OCI-LY3 (cell line): ENCODE measurements at regions not wholly inside any gene's neighbourhood (a gene's known extent, or its start where the extent isn't known, plus 50 kb on each side); places are given as distances from the start of the nearest gene placed in this dataset.
"Not testable (repeated sequence)": the region's sequence is repeated elsewhere in the genome, so short reads cannot be mapped to it uniquely, and the experiment has no call there.

ENCODE experiments used
- H2AFZ ChIP-seq: fragments of 200-600, 300-600 bp; shearing (Covaris generic); 2 replicates; pipeline ENCODE4 v1.6.0; 2014; ENCODE audit warnings: antibody characterized with exemption, low read depth, low read length
- H3K27ac ChIP-seq: fragments of 200-600, 300-600 bp; sonication (generic); 2 replicates; pipeline ENCODE4 v1.5.1; 2014; ENCODE audit warnings: mild to moderate bottlenecking, low read length, moderate library complexity, mixed read lengths
- H3K27me3 ChIP-seq: fragments of 200-600, 300-600 bp; sonication (generic); 2 replicates; pipeline ENCODE4 v1.6.1; 2014; ENCODE audit warnings: low read depth, low read length, mixed read lengths
- H3K36me3 ChIP-seq: fragments of 200-600, 300-600 bp; sonication (generic); replicated peaks from 2 replicates; pipeline ENCODE3; 2014; ENCODE audit warnings: low read depth, low read length, mixed read lengths
- H3K4me1 ChIP-seq: fragments of 300-600, 200-600 bp; sonication (generic); 2 replicates; pipeline ENCODE4 v1.6.1; 2014; ENCODE audit warnings: low read length, mixed read lengths
- H3K4me2 ChIP-seq: fragments of 200-600, 300-600 bp; sonication (generic); 2 replicates; pipeline ENCODE4 v1.6.1; 2014; ENCODE audit warnings: low read length, mixed read lengths
- H3K4me3 ChIP-seq: fragments of 300-600, 200-600 bp; sonication (generic); 2 replicates; pipeline ENCODE4 v1.5.1; 2014; ENCODE audit warnings: antibody characterized with exemption, mild to moderate bottlenecking, low read length, moderate library complexity
- H3K79me2 ChIP-seq: fragments of 300-600, 200-600 bp; shearing (Covaris generic); 2 replicates; pipeline ENCODE4 v1.6.1; 2014; ENCODE audit warnings: mild to moderate bottlenecking, low read length, mixed read lengths
- H3K9ac ChIP-seq: fragments of 300-600, 200-600 bp; shearing (Covaris generic); 2 replicates; pipeline ENCODE4 v1.6.0; 2014; ENCODE audit warnings: mild to moderate bottlenecking, low read length, moderate library complexity
- H3K9me3 ChIP-seq: fragments of 200-600, 300-600 bp; shearing (Covaris generic); 2 replicates; pipeline ENCODE4 v1.6.1; 2014; ENCODE audit warnings: low read length, mixed read lengths; ENCODE audit not compliant: insufficient read depth
- H4K20me1 ChIP-seq: fragments of 200-600, 300-600 bp; sonication (generic); 2 replicates; pipeline ENCODE4 v1.6.1; 2016; ENCODE audit warnings: low read length, mixed read lengths; ENCODE audit not compliant: insufficient read depth
- CTCF ChIP-seq: fragments of 200-600, 300-600 bp; sonication (generic); IDR thresholded peaks from 2 replicates; pipeline ENCODE4 v1.5.1; 2014; ENCODE audit warnings: antibody characterized with exemption, low read length, low read depth
- EZH2phosphoT487 ChIP-seq: fragments of 200-600 bp; shearing (Covaris generic); IDR thresholded peaks from 2 replicates; pipeline ENCODE4 v1.6.1; 2018; ENCODE audit warnings: antibody characterized with exemption, mixed run types, low read depth

GRCh38 chr3:67937498-67938118, 283.2 kb upstream of the SUCLG2 start:
- TF ChIP-seq CTCF = no peak
- no peak for TF ChIP-seq EZH2phosphoT487
- Histone ChIP-seq H4K20me1 (no peaks in the 10 kb centered on the region), H3K9ac (no peak overlapping the region), H3K9me3 (no peaks in the 10 kb centered on the region), H3K4me3 (no peak overlapping the region), H3K27ac (no peak overlapping the region), H3K27me3 (no peaks in the 10 kb centered on the region), H3K36me3 (no peaks in the 10 kb centered on the region), H3K4me1 (peaks cover 6% of the 10 kb centered on the region; the same call in 1 of the 2 replicates), H3K4me2 (no peak overlapping the region), H2AFZ (no peak overlapping the region), H3K79me2 (no peaks in the 10 kb centered on the region)

GRCh38 chr3:67930394-67930793, 276.0 kb upstream of the SUCLG2 start:
- not testable (repeated sequence) for H3K36me3 ChIP-seq, H3K27me3 ChIP-seq, H3K4me2 ChIP-seq, H3K9me3 ChIP-seq, H3K79me2 ChIP-seq, H3K4me3 ChIP-seq, H3K9ac ChIP-seq, H4K20me1 ChIP-seq, H3K27ac ChIP-seq, H2AFZ ChIP-seq, H3K4me1 ChIP-seq

DNA sequence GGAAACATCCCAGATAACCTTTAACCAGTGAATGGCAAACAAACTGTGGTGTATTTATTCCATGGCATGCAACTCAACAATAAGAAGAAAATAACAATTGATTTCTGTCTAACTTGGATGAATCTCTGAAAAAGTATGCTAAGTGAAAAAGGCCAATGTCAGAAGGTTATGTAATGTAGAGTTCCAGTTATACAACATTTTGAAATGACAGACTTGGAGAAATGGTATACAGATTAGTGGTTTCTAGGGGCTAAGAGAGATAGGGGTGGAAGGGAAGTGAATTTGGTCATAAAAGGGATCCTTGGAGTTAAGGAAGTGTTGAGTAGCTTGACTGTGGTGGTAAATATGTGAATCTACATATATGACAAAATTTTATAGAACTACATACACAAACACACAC, 269.4 kb upstream of the SUCLG2 start:
- H3K9ac ChIP-seq = no peak overlapping the region
- H3K27me3 ChIP-seq = peaks cover 1% of the 10 kb centered on the region; the same call in 1 of the 2 replicates
- H3K27ac ChIP-seq = no peak overlapping the region
- no peak overlapping the region for H3K4me3 ChIP-seq
- no peaks in the 10 kb centered on the region for H3K4me1 ChIP-seq
- no peak overlapping the region for H2AFZ ChIP-seq
- no peaks in the 10 kb centered on the region for H4K20me1 ChIP-seq
- no peak overlapping the region for H3K4me2 ChIP-seq
- H3K79me2 ChIP-seq = no peaks in the 10 kb centered on the region
- H3K36me3 ChIP-seq = no peaks in the 10 kb centered on the region
- no peaks in the 10 kb centered on the region for H3K9me3 ChIP-seq
- TF ChIP-seq EZH2phosphoT487 = no peak
- no peak for TF ChIP-seq CTCF

DNA sequence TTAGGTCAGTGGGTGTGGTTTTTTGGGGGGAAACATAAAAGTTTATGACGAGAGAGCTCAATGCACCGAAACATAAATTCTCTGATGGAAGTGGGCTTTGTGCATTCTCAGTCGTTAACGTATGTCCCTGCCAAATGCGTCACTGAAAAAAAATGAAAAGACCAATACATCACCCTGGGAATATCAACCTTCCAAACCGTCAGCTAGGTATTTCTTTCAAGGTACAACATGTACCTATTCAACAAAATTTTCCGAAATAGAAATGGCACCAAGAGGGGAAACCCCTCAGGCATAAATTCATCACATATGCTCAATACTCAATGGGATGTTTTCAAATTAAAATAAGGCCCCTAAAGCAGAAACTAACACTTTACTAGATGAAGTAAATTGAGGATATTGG, 266.6 kb upstream of the SUCLG2 start:
- H3K9me3 ChIP-seq = no peaks in the 10 kb centered on the region
- H3K79me2 ChIP-seq = no peaks in the 10 kb centered on the region
- H3K9ac ChIP-seq = no peak overlapping the region
- H3K36me3 ChIP-seq = no peaks in the 10 kb centered on the region
- H3K4me2 ChIP-seq = no peak overlapping the region
- no peak overlapping the region for H3K27ac ChIP-seq
- H3K4me3 ChIP-seq = no peak overlapping the region
- H4K20me1 ChIP-seq = no peaks in the 10 kb centered on the region
- TF ChIP-seq CTCF = no peak
- no peaks in the 10 kb centered on the region for H3K4me1 ChIP-seq
- peaks cover 19% of the 10 kb centered on the region for H3K27me3 ChIP-seq
- H2AFZ ChIP-seq = no peak overlapping the region

DNA sequence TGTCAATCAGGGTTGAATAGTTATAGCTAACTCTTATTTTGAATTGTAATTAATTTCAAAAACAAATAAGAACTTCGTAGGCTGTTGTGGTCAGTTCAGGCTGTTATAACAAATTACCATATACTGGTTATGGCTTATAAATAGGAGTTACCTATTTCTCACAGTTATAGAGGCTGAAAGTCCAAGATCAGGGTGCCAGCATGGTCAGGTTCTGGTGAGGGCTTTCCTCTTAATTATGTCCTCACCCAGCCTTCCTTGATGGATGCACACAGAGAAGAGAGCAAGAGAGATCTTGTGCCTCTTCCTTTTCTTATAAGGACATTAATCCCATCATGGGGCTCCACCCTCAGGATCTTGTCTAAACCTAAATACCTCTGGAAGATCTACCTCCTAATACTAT, 265.9 kb upstream of the SUCLG2 start:
- H3K36me3 ChIP-seq = no peaks in the 10 kb centered on the region
- H3K4me1 ChIP-seq = no peaks in the 10 kb centered on the region
- H3K4me3 ChIP-seq = no peak overlapping the region
- no peaks in the 10 kb centered on the region for H3K79me2 ChIP-seq
- no peaks in the 10 kb centered on the region for H3K9me3 ChIP-seq
- TF ChIP-seq EZH2phosphoT487 (no peak), CTCF (no peak)
- no peak overlapping the region for H3K4me2 ChIP-seq
- no peak overlapping the region for H3K27ac ChIP-seq
- H3K27me3 ChIP-seq = peaks cover 24% of the 10 kb centered on the region
- no peak overlapping the region for H3K9ac ChIP-seq
- H4K20me1 ChIP-seq = no peaks in the 10 kb centered on the region
- H2AFZ ChIP-seq = no peak overlapping the region
